NCI-H146 (cell line): ENCODE measurements at regions not wholly inside any gene's neighbourhood (a gene's known extent, or its start where the extent isn't known, plus 50 kb on each side); places are given as distances from the start of the nearest gene placed in this dataset.

Source experiments
- DNase-seq: peaks from one replicate; lab custom pipeline; 2025; lab: John Stamatoyannopoulos, UW

DNA sequence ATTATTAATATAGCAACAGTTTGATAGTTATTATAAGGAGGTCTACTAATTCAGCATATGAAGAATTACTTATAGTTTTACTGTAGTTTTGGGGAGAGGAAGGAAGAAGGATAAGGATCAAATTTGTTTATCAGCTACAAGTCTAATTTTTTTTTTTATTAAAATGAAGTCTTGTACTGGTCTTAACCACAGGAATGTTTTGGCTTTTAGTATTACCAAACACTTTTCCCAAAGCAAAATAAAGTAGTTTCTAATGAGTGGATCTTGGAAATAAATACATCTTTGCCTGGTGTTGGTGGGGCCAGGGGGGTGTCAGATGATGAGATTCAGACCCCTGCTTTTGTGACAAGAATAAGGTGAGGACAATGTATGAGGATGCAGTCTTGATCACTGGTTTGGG, 57.2 kb upstream of the ZDHHC17 start:
- no peak for DNase-seq

- no peak for DNase-seq
These were observed 56.1 kb upstream of the ZDHHC17 start for GRCh38 chr12:76707772-76708171.

- no peak for DNase-seq
These were observed 55.6 kb upstream of the ZDHHC17 start for GRCh38 chr12:76708296-76708695.

DNA sequence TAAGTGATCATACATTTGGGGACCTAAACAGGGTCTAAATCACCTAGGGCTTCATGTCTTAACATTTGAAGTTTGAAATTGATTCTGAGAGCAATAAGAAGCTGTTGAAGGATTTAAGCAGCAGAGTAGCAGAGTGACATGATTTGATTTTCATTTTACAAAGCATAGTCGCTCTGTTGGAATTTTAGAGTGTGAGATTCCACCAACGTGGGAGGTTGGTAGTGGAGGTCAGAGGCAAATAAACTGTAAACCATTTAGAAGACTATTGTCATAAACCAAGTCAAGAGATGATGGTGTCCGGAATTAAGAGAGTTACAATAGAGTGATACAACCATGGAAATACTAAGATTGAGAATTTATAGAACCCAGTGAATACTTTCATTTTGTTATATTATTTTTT, 52.7 kb upstream of the ZDHHC17 start:
- no peak for DNase-seq

- DNase-seq = no peak
These were observed 50.8 kb upstream of the ZDHHC17 start for GRCh38 chr12:76713130-76713529.

- no peak for DNase-seq
These were observed 49.9 kb upstream of the ZDHHC17 start for GRCh38 chr12:76713986-76714385.
